OCI-LY7 (cell line): ENCODE measurements at regions not wholly inside any gene's neighbourhood (a gene's known extent, or its start where the extent isn't known, plus 50 kb on each side); places are given as distances from the start of the nearest gene placed in this dataset.

ENCODE experiments used
- EZH2phosphoT487 ChIP-seq: fragments of 200-600 bp; sonication (generic); IDR thresholded peaks from 2 replicates; pipeline ENCODE4 v1.6.1; 2018; ENCODE audit warnings: low read depth, borderline replicate concordance, mild to moderate bottlenecking, mixed run types, antibody characterized with exemption, low read length, moderate library complexity, mixed read lengths
- TF ChIP-seq, protein P1 (sequence below): fragments of 200-600 bp; sonication (generic); conservative IDR thresholded peaks from 2 replicates; pipeline ENCODE4 v1.5.1; 2014; ENCODE audit warnings: mild to moderate bottlenecking, antibody characterized with exemption, low read length, moderate library complexity, mixed read lengths

DNA sequence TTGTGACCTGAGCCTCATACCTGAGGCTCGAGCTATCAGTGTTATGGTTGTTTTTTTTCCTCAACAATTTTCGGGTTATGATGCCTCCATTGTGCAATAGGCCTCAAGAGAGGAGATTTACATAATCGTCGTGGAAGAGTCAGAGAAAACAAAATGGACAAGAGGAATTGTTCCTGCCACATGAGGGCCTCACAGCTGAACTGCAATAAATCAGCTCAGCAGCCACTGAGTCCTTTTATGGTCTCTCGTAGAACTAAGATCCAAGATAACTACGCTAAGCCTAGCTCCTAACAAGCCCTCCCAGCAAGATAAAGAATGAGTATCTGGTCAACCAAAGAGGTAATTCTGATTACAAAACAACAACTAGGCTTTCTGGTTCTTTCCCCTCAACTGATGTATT is 336.8 kb downstream of the WDR11 start:
- TF ChIP-seq, protein P1, sequence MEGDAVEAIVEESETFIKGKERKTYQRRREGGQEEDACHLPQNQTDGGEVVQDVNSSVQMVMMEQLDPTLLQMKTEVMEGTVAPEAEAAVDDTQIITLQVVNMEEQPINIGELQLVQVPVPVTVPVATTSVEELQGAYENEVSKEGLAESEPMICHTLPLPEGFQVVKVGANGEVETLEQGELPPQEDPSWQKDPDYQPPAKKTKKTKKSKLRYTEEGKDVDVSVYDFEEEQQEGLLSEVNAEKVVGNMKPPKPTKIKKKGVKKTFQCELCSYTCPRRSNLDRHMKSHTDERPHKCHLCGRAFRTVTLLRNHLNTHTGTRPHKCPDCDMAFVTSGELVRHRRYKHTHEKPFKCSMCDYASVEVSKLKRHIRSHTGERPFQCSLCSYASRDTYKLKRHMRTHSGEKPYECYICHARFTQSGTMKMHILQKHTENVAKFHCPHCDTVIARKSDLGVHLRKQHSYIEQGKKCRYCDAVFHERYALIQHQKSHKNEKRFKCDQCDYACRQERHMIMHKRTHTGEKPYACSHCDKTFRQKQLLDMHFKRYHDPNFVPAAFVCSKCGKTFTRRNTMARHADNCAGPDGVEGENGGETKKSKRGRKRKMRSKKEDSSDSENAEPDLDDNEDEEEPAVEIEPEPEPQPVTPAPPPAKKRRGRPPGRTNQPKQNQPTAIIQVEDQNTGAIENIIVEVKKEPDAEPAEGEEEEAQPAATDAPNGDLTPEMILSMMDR = no peak
- no peak for TF ChIP-seq EZH2phosphoT487
